Left hindlimb (tissue), 1 donor: ENCODE measurements at regions not wholly inside any gene's neighbourhood (a gene's known extent, or its start where the extent isn't known, plus 50 kb on each side); places are given as distances from the start of the nearest gene placed in this dataset.
"Not testable (repeated sequence)": the region's sequence is repeated elsewhere in the genome, so short reads cannot be mapped to it uniquely, and the experiment has no call there.

Experiments used
- DNase-seq: peaks from one replicate; pipeline ENCODE4 v3.0.0-alpha.2; 2018

GRCh38 chr12:67046062-67046461 is 223.1 kb upstream of the CAND1 start:
- no peak for DNase-seq

DNA sequence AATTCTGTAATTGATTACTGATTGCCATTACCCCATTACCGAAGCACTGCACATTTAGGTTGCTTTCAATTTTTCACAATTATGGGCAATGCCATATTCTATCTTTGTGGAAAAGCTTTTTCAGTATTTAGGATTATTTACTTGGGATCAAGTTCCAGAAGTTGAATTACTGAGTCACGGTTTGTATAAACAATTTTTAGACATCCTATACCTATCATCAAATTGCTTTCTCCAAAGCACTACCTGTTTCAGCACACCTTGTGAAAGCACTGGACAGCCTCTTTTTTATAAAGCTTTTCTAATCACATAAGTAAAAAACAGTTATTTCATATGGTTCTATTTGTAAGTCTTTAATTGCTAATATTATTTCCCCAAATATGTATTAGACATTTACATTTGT is 221.5 kb upstream of the CAND1 start:
- DNase-seq, result no peak

DNA sequence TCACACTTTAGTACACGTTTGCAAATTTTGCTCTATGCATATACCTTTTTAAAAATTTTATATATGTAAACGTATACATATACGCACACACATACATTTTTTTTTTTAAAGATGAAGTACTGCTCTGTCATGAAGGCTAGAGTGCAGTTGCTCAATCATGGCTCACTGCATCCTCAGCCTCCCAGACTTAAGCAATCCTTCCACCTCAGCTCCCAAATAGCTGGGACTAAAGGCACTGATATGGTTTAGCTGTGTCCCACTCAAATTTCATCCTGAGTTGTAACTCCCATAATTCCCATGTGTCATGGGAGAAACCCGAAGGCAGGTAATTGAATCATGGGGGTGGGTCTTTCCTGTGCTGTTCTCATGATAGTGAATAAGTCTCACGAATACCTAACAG is 220.8 kb upstream of the CAND1 start:
- DNase-seq, result no peak

DNA sequence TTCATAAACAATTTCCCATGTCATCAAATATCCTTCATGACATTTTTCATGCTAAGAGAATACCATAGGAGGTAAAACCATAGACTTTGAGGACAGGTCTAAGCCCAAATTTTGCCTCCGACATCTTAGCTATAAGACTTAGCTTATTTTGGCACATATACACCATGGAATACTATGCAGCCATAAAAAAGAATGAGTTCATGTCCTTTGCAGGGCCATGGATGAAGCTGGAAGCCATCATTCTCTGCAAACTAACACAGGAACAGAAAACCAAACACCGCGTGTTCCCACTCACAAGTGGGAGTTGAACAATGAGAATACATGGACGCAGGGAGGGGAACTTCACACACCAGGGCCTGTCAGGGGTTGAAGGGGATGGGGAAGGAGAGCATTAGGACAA is 220.0 kb upstream of the CAND1 start:
- not testable (repeated sequence) for DNase-seq

DNA sequence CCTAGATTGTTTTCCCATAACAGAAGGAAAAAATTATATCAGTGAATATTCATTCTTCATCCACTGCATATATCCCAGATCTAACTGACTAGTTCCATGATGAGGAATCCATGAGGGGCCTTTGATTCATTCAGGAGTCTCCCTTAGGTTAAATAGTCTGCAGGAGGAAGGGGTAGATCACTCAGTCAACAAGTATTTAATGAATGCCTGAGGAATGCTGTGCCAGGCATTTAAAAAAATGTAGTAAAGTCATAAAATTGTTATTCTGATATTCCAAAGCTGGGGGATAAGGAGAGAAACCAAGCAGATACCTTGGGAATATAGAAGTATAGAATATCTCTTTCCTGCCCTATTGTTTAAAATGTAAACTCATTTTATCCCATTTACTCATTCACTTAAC is 216.2 kb upstream of the CAND1 start:
- DNase-seq, result no peak

- DNase-seq, result no peak
Observed at GRCh38 chr12:67056329-67056728, 212.8 kb upstream of the CAND1 start.

DNA sequence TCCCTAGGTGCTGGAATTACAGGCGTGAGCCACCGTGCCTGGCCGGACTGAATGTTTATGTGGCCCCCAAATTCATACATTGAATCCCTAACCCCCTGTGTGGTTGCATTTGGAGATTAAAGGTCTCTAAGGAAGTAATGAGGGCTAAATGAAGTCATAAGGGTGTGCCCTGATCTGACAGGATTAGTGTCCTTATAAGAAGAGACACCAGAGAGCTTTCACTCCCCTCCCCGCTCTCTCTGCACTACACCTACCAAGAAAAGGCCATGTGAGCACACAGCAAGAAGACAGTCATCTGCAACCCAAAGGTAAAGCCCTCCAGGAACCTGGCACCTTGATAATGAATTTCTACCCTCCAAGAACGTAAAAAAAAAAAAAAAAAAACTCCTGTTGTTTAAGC is 212.1 kb upstream of the CAND1 start:
- DNase-seq, result no peak

GRCh38 chr12:67062193-67062592 is 207.0 kb upstream of the CAND1 start:
- no peak for DNase-seq

DNA sequence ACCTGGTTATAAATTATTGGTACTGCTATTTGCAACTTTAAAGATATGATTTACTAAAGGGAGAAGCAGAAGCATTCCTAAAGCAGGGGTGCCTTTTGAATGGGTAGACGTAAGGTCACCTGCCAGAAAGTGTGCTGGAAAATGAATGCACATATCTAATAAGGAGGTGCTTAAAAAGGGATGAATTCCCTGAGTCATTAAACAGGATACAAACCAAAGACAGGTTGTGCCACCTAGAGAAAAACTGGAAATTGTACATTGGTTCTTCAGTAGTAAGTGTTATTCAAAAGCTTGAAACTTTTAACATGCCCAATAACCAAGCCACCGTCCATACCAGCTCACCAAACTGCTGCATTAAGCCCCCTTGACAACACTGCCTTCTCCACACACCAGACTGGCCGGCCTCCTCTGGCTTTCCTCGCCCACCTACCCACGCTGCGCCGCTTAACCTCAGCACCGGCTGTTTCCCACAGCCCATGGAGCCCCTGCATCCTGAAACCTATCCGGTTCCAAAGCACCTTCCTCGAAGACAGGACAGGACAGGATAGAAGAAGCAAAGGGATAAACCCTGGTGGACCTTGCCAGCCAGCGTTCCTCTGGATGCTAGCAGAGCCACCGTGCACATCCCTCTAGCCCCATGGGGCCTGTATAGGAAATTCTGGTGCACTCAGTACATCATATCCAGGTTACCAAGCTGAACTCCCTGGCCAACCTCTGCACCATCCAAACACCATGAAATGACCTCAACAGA is 201.5 kb upstream of the CAND1 start:
- DNase-seq, result no peak

DNA sequence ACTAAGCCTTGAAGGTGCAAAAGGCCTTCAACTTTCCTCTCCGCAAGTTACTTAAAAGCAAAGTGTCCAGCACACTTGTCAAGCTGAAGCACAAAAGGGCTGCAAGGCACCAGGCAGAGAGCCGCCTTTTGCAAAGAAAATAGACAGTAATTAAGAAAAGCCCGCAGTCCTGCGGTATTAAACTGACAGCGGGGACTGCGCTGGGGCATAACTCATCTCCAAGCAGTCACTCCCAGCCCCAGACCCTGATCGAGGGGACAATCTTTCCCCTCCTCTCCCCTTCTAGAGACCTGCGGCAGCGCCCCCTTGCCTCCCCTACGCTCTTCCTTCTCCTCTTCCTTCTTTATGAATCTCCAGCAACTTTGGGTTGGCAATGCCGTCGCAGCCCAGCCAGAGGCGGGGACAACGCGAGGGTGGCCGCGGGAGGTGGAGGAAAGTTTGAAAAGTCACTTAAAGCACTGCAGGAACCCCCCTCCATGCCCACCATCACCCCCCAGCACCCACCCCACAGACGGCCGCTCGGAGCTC is 200.9 kb upstream of the CAND1 start:
- no peak for DNase-seq

DNA sequence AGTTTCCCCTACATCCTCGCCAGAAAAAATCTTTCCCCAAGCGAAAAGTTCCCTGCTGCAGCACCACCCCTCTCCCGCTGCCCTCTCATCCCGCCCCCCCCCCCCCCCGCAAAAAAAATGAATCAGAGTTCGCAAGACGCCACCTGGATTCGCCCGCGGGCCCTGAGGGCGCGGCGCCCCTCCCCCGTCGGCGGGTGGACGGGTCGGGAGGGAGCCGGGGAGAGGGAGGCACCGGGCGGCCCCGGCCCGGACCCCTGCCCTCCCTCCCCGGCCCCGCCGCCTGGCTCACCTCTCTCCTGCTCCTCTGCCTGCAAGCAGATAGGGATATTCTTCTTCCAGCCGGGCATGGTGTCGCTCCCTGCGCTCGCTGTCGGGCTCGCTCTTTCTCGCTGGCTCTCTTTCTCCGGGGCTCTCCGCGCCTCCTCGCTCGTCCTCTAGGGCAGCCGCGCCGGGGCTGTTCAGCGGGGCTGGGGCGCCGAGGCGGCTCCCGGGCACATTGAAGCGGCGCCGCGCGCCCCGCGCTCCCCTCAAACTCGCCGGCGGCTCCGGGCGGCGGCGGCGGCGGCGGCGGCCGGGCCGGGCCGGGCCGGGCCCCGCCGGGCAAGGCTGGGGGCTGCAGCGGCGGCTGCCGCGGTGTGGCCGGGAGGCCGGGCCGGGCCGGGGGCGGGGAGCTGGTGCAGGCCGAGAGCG is 200.3 kb upstream of the CAND1 start:
- DNase-seq, result peak; percentile 64

GRCh38 chr12:67069451-67070306 is 199.5 kb upstream of the CAND1 start:
- peak; percentile 52 for DNase-seq

GRCh38 chr12:67070307-67070600 is 198.9 kb upstream of the CAND1 start:
- no peak for DNase-seq

DNA sequence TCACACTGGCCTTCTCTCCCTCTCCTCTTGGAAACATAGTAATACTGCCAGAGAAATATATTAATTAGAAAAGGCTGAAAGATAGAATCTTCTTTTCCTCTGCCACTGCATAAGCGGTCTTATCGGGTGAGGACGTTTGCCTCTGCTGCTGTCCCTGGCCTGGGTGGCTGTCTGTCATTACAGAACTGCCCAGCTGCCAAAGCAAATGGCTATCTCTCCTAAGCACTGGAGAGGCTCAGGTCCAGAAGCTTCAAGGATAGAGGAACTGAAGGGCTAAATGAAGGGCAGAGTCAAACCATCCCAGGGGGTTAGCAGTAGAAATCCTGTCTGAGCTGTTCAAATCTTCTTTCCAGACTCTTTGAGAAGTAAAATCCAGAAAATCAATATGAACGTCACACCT is 198.6 kb upstream of the CAND1 start:
- no peak for DNase-seq

DNA sequence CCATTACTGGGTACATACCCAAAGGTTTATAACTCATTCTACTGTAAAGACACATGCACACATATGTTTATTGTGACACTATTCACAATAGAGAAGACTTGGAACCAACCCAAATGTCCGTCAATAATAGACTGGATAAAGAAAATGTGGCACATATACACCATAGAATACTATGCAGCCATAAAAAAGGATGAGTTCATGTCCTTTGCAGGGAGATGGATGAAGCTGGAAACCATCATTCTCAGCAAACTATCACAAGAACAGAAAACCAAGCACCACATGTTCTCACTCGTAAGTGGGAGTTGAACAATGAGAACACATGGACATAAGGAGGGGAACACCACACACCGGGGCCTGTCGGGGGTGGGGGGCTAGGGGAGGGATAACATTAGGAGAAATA is 196.9 kb upstream of the CAND1 start:
- not testable (repeated sequence) for DNase-seq

GRCh38 chr12:67073336-67073735 is 195.8 kb upstream of the CAND1 start:
- no peak for DNase-seq

DNA sequence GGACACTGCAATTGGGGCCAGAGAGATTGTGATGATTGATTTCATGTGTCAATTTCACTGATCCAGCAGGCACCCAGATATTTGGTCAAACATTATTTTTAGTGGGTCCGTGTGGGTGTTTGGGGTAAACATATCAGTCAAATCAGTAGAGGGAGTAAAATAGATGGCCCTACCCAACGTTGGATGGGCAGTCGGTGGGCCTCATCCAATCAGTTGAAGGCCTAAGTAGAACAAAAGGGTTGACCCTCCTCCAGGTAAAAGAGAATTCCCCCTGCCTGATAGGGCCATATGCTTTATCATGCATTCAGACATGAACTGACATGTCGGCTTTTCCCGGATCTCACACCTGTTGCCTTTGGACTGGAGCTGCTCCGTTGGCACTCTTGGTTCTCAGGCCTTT is 195.1 kb upstream of the CAND1 start:
- DNase-seq, result no peak

GRCh38 chr12:67077617-67078016 is 191.5 kb upstream of the CAND1 start:
- no peak for DNase-seq

DNA sequence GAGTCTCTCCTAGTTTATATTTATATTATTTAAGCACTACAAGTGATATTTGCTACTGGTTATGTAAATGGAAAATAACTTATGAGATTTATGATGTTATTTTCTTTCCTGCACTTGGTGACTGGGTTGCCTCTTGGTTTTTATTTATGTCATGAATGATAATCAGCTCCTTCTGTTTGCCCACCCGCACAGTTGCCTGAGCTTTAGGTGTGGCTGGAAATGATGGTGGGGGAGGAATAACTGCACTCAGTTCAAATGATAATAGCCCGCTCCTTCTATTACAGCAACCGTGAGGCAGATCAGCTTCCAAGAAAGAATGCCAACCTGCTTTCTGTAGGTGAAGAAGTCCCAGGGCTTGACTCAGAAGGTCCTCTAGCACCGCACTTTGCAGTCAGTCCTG is 190.2 kb upstream of the CAND1 start:
- no peak for DNase-seq

GRCh38 chr12:67080637-67081036 is 188.5 kb upstream of the CAND1 start:
- DNase-seq, result no peak

- DNase-seq, result no peak
Observed at GRCh38 chr12:67082221-67082620, 186.9 kb upstream of the CAND1 start.

GRCh38 chr12:67085699-67086098 is 183.5 kb upstream of the CAND1 start:
- no peak for DNase-seq

- no peak for DNase-seq
Observed at GRCh38 chr12:67086116-67086515, 183.0 kb upstream of the CAND1 start.
